SU-DHL-6 (cell line): ENCODE measurements at regions not wholly inside any gene's neighbourhood (a gene's known extent, or its start where the extent isn't known, plus 50 kb on each side); places are given as distances from the start of the nearest gene placed in this dataset.

Source experiments
- EZH2phosphoT487 ChIP-seq: fragments of 200-600 bp; sonication (generic), shearing (Covaris generic); conservative IDR thresholded peaks from 2 replicates; pipeline ENCODE4 v1.6.1; 2018; ENCODE audit warnings: mild to moderate bottlenecking, antibody characterized with exemption, low read length, moderate library complexity, mixed read lengths
- TF ChIP-seq, protein P1 (sequence below): fragments of 200-600 bp; sonication (generic); IDR thresholded peaks from one replicate; pipeline ENCODE4 v1.5.1; 2017; ENCODE audit warnings: antibody characterized with exemption, mild to moderate bottlenecking, low read length, moderate library complexity; ENCODE audit not compliant: insufficient read depth, poor library complexity, severe bottlenecking

DNA sequence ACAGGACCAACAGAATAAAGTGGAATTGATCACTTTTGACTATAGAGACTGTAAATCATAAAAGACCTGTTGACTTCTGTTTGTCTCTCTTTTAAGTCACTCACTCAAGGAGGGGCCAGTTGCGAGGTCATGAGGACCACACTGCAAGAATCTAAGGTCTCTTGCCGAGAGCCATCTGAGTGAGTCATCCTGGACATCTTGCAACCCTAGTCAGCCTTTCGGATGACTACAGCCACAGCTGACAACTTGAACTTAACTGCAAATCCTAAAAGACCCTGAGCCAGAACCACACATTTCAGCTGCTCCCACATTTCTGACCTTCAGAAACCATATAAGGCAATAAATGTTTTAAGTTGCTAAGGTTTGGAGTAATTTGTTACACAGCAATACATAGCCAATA is 129.7 kb upstream of the RAD23B start:
- TF ChIP-seq, protein P1, sequence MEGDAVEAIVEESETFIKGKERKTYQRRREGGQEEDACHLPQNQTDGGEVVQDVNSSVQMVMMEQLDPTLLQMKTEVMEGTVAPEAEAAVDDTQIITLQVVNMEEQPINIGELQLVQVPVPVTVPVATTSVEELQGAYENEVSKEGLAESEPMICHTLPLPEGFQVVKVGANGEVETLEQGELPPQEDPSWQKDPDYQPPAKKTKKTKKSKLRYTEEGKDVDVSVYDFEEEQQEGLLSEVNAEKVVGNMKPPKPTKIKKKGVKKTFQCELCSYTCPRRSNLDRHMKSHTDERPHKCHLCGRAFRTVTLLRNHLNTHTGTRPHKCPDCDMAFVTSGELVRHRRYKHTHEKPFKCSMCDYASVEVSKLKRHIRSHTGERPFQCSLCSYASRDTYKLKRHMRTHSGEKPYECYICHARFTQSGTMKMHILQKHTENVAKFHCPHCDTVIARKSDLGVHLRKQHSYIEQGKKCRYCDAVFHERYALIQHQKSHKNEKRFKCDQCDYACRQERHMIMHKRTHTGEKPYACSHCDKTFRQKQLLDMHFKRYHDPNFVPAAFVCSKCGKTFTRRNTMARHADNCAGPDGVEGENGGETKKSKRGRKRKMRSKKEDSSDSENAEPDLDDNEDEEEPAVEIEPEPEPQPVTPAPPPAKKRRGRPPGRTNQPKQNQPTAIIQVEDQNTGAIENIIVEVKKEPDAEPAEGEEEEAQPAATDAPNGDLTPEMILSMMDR, result no peak
- TF ChIP-seq EZH2phosphoT487, result no peak
